SK-N-SH (cell line): ENCODE measurements at regions not wholly inside any gene's neighbourhood (a gene's known extent, or its start where the extent isn't known, plus 50 kb on each side); places are given as distances from the start of the nearest gene placed in this dataset.

Experiments used
- CTCF ChIA-PET: fragments of 300-600, 350-600 bp; formaldehyde crosslinking; extraction: SDS; loops from one replicate; lab custom pipeline; 2021; lab: Yijun Ruan, JAX
- POLR2A ChIA-PET: fragments of 350-600 bp; sonication (Branson Sonifier 250); formaldehyde crosslinking; extraction: SDS; loops from one replicate; lab custom pipeline; 2020; ENCODE audit warnings: antibody characterized with exemption, inconsistent platforms; lab: Yijun Ruan, JAX
- DNase-seq: peaks from one replicate; pipeline ENCODE4 v3.0.0; 2012
- H2AFZ ChIP-seq: fragments of 200-600 bp; sonication (generic); 2 replicates; pipeline ENCODE4 v1.8.1; 2016; ENCODE audit warnings: antibody characterized with exemption, mild to moderate bottlenecking, low read depth
- H3F3A ChIP-seq: fragments of 200-600 bp; sonication (generic); replicated peaks from 2 replicates; pipeline ENCODE3; 2016; ENCODE audit warnings: antibody characterized with exemption, mild to moderate bottlenecking; ENCODE audit not compliant: insufficient read depth
- H3K27ac ChIP-seq, 2 experiments: fragments of 200-500 bp in 1 of 2; fragments of 200-600 bp in 1 of 2; sonication (Bioruptor generic) in 1 of 2; sonication (generic), shearing (Covaris generic) in 1 of 2; 2 replicates each; pipeline versions ENCODE4 v1.5.1 to v1.6.1; 2014 to 2016; ENCODE audit warnings: low read depth in 2 of 2, inconsistent platforms in 1 of 2, low read length in 1 of 2, mild to moderate bottlenecking in 1 of 2, mixed read lengths in 1 of 2
- H3K27me3 ChIP-seq: fragments of 200-600 bp; sonication (generic), shearing (Covaris generic); 2 replicates; pipeline ENCODE4 v1.6.1; 2016; ENCODE audit warnings: mixed run types; ENCODE audit not compliant: insufficient read depth
- H3K36me3 ChIP-seq, 2 experiments: fragments of 200-500 bp in 1 of 2; fragments of 200-600 bp in 1 of 2; sonication (Bioruptor generic) in 1 of 2; sonication (generic) in 1 of 2; replicated peaks in 1 of 2; 2 replicates each; pipeline versions ENCODE3 to v1.5.1; 2014 to 2016; ENCODE audit warnings: low read length in 1 of 2, mild to moderate bottlenecking in 1 of 2; ENCODE audit not compliant: insufficient read depth in 2 of 2, control insufficient read depth in 1 of 2
- H3K4me1 ChIP-seq, 2 experiments: fragments of 200-500 bp in 1 of 2; fragments of 200-600 bp in 1 of 2; sonication (Bioruptor generic) in 1 of 2; sonication (generic), shearing (Covaris generic) in 1 of 2; 2 replicates each; pipeline versions ENCODE4 v1.5.1 to v1.6.1; 2014 to 2016; ENCODE audit warnings: low read depth in 1 of 2, low read length in 1 of 2, mixed run types in 1 of 2; ENCODE audit not compliant: insufficient read depth in 2 of 2, control insufficient read depth in 1 of 2
- H3K4me2 ChIP-seq: fragments of 200-600 bp; sonication (generic), shearing (Covaris generic); 2 replicates; pipeline ENCODE4 v1.6.1; 2017; ENCODE audit warnings: mixed run types
- H3K4me3 ChIP-seq, 2 experiments: fragments of 200-500 bp in 1 of 2; fragments of 200-600 bp in 1 of 2; sonication (Bioruptor generic) in 1 of 2; sonication (generic), shearing (Covaris generic) in 1 of 2; 2 replicates each; pipeline versions ENCODE4 v1.5.1 to v1.8.1; 2014 to 2016; ENCODE audit warnings: low read depth in 2 of 2, inconsistent platforms in 1 of 2, low read length in 1 of 2, mild to moderate bottlenecking in 1 of 2, mixed read lengths in 1 of 2, moderate library complexity in 1 of 2
- H3K79me2 ChIP-seq: fragments of 200-600 bp; sonication (generic); 2 replicates; pipeline ENCODE4 v1.8.1; 2017; ENCODE audit warnings: mild to moderate bottlenecking; ENCODE audit not compliant: insufficient read depth
- H3K9ac ChIP-seq: fragments of 200-600 bp; sonication (generic); 2 replicates; pipeline ENCODE4 v1.6.1; 2017; ENCODE audit warnings: mixed run types
- H3K9me2 ChIP-seq: fragments of 200-600 bp; sonication (generic); 2 replicates; pipeline ENCODE4 v1.6.1; 2017; ENCODE audit warnings: mixed run types
- H3K9me3 ChIP-seq: fragments of 200-600 bp; sonication (generic); 2 replicates; pipeline ENCODE4 v1.6.1; 2017; ENCODE audit warnings: mixed run types, mild to moderate bottlenecking, moderate library complexity
- H4K20me1 ChIP-seq: fragments of 200-600 bp; sonication (generic); 2 replicates; pipeline ENCODE4 v1.6.1; 2017; ENCODE audit warnings: mild to moderate bottlenecking, mixed run types; ENCODE audit not compliant: insufficient read depth
- CTCF ChIP-seq: fragments of 200-600 bp; sonication (generic); IDR thresholded peaks from 2 replicates; pipeline ENCODE4 v1.6.1; 2017; ENCODE audit warnings: antibody characterized with exemption, mild to moderate bottlenecking, moderate library complexity
- EP300 ChIP-seq, 2 experiments: IDR thresholded peaks; 2 replicates each; pipeline versions ENCODE4 v1.4.0 to v1.6.1; 2012; ENCODE audit warnings: borderline replicate concordance in 1 of 2, low read depth in 1 of 2, low read length in 1 of 2
- FOXJ3 ChIP-seq: sonication (generic); formaldehyde crosslinking; IDR thresholded peaks from 2 replicates; pipeline ENCODE4 v1.5.1; 2020; ENCODE audit warnings: mild to moderate bottlenecking, missing genetic modification reagents
- FOXM1 ChIP-seq: IDR thresholded peaks from 2 replicates; pipeline ENCODE4 v1.4.0; 2012; ENCODE audit warnings: low read depth, mild to moderate bottlenecking
- GABPA ChIP-seq: IDR thresholded peaks from 2 replicates; pipeline ENCODE4 v1.4.0; 2012; ENCODE audit warnings: low read depth, mild to moderate bottlenecking
- GATA2 ChIP-seq: sonication (generic); formaldehyde crosslinking; IDR thresholded peaks from 2 replicates; pipeline ENCODE4 v1.5.0; 2020; ENCODE audit warnings: mild to moderate bottlenecking, missing genetic modification reagents
- MXI1 ChIP-seq: IDR thresholded peaks from 2 replicates; pipeline ENCODE4 v1.6.1; 2012; ENCODE audit warnings: mild to moderate bottlenecking, low read depth, low read length, improper control_type of control experiment
- NFIC ChIP-seq: IDR thresholded peaks from 2 replicates; pipeline ENCODE4 v1.4.0; 2012; ENCODE audit warnings: borderline replicate concordance
- NRF1 ChIP-seq: IDR thresholded peaks from 2 replicates; pipeline ENCODE4 v1.6.1; 2012; ENCODE audit warnings: low read depth, mild to moderate bottlenecking, low read length
- PBX3 ChIP-seq: IDR thresholded peaks from 2 replicates; pipeline ENCODE4; 2012
- POLR2AphosphoS5 ChIP-seq: IDR thresholded peaks from 2 replicates; pipeline ENCODE4 v1.6.1; 2012; ENCODE audit warnings: low read depth, low read length
- RAD21 ChIP-seq: IDR thresholded peaks from 2 replicates; pipeline ENCODE4 v1.6.1; 2012; ENCODE audit warnings: mild to moderate bottlenecking, low read length
- RCOR1 ChIP-seq: fragments of 150-350 bp; IDR thresholded peaks from 2 replicates; pipeline ENCODE4 v1.6.1; 2017; ENCODE audit warnings: antibody characterized with exemption, low read length
- REST ChIP-seq: IDR thresholded peaks from 2 replicates; pipeline ENCODE4 v1.6.1; 2012; ENCODE audit warnings: mild to moderate bottlenecking, low read depth, low read length, moderate library complexity
- RFX5 ChIP-seq: IDR thresholded peaks from 2 replicates; pipeline ENCODE4 v1.6.1; 2012; ENCODE audit warnings: mild to moderate bottlenecking, improper control_type of control experiment, low read length
- RXRA ChIP-seq: IDR thresholded peaks from 2 replicates; pipeline ENCODE4 v1.4.0; 2012; ENCODE audit warnings: low read depth, mild to moderate bottlenecking, borderline replicate concordance
- USF1 ChIP-seq: IDR thresholded peaks from 2 replicates; pipeline ENCODE4 v1.4.0; 2012; ENCODE audit warnings: low read depth, borderline replicate concordance
- USF2 ChIP-seq: fragments of 150-350 bp; IDR thresholded peaks from 2 replicates; pipeline ENCODE4 v1.6.1; 2017; ENCODE audit warnings: antibody characterized with exemption, low read length, low read depth, borderline replicate concordance
- YY1 ChIP-seq: IDR thresholded peaks from 2 replicates; pipeline ENCODE4 v1.4.0; 2012; ENCODE audit warnings: low read depth, mild to moderate bottlenecking
- WGBS: methylation state at CpG from one replicate; pipeline ENCODE4 v1.1.6; 2017; ENCODE audit warnings: low lambda C conversion rate; 5-methylcytosine and 5-hydroxymethylcytosine counted together
- TF ChIP-seq, protein P1 (sequence below): IDR thresholded peaks from 2 replicates; pipeline ENCODE4 v1.4.0; 2012; ENCODE audit warnings: low read depth

DNA sequence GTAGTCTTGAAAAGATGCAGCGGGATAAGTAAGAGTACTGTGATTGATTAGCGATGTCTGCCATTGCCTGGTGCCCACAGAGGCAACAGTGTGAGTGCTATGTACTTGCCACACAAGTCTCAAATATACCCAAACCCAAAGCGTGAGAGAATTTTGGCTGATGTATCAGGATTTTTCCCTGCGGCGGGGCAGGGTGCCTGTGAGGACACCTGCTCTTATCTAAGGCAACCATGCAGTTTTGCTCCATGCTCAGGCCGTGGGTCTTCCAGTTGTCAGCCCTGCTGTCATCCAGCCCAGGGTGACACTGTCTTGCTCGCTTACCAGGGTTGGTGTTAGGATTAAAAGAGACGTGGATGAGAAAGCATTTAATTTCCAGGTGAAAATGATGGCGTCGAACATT, 202.7 kb downstream of the PTPRU start:
- H3K27me3 ChIP-seq = no peaks in the 10 kb centered on the region
- no peaks in the 10 kb centered on the region for H3K36me3 ChIP-seq
- no peak overlapping the region for H3K27ac ChIP-seq
- WGBS = 46% methylated on average over 8 of the region's 10 CpGs
- H3K4me2 ChIP-seq = no peak overlapping the region
- H3F3A ChIP-seq = no peaks in the 10 kb centered on the region
- no peak overlapping the region for H2AFZ ChIP-seq
- DNase-seq = no peak
- H3K9me3 ChIP-seq = no peaks in the 10 kb centered on the region
- no peak overlapping the region for H3K4me3 ChIP-seq
- no peaks in the 10 kb centered on the region for H3K9me2 ChIP-seq
- no peak overlapping the region for H3K9ac ChIP-seq
- H3K4me1 ChIP-seq = peaks cover 0 to 32% of the 10 kb centered on the region in 2 experiments; a peak in 2 of 4 replicates
- TF ChIP-seq MXI1 = no peak
- no peak for TF ChIP-seq RCOR1
- no peak for TF ChIP-seq GATA2 (CRISPR knock-in tag)
- no peak for TF ChIP-seq RFX5
- TF ChIP-seq RXRA = no peak
- TF ChIP-seq NRF1 = no peak
- no peak for TF ChIP-seq USF1
- TF ChIP-seq EP300 (IDR thresholded peaks at IDR 0.05; ENCODE audit: borderline replicate concordance in 1 of 2, low read depth in 1 of 2, low read length in 1 of 2) = no peak
- TF ChIP-seq, protein P1, sequence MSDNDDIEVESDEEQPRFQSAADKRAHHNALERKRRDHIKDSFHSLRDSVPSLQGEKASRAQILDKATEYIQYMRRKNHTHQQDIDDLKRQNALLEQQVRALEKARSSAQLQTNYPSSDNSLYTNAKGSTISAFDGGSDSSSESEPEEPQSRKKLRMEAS = no peak
- TF ChIP-seq POLR2AphosphoS5 = no peak
- TF ChIP-seq REST = no peak
- no peak for TF ChIP-seq FOXM1
- TF ChIP-seq YY1 = no peak
- TF ChIP-seq NFIC = no peak
- TF ChIP-seq GABPA = no peak
- ChIA-PET POLR2A (interaction anchor here (1.3 kb wide), 1 partner anchor 35 kb away, joined by 6 read pairs; no protein-coding TSS in a partner anchor), CTCF (interaction anchor here (0.9 kb wide), 1 partner anchor 190 kb away, joined by 3 read pairs; no protein-coding TSS in a partner anchor)
- H4K20me1 ChIP-seq = no peaks in the 10 kb centered on the region
- H3K79me2 ChIP-seq = no peaks in the 10 kb centered on the region

- no peaks in the 10 kb centered on the region for H4K20me1 ChIP-seq
- peaks cover 0 to 26% of the 10 kb centered on the region in 2 experiments; a peak in 2 of 4 replicates for H3K4me1 ChIP-seq
- no peaks in the 10 kb centered on the region for H3K79me2 ChIP-seq
- no peak overlapping the region for H3K9ac ChIP-seq
- no peak overlapping the region for H3K4me2 ChIP-seq
- no peaks in the 10 kb centered on the region for H3K27me3 ChIP-seq
- H3K9me3 ChIP-seq = no peaks in the 10 kb centered on the region
- H3K36me3 ChIP-seq = no peaks in the 10 kb centered on the region
- WGBS = 27% methylated on average over 4 of the region's 4 CpGs
- no peaks in the 10 kb centered on the region for H3F3A ChIP-seq
- no peak overlapping the region for H3K27ac ChIP-seq
- H2AFZ ChIP-seq = no peak overlapping the region
- ChIA-PET POLR2A (no interaction called here), CTCF (interaction anchor here (0.9 to 1.1 kb wide), 2 partner anchors 9 to 12 kb away, joined by 3 read pairs; no protein-coding TSS in a partner anchor)
- H3K9me2 ChIP-seq = no peaks in the 10 kb centered on the region
- no peak for DNase-seq
- H3K4me3 ChIP-seq = no peak overlapping the region
- TF ChIP-seq USF2 (no peak), RAD21 (no peak), CTCF (no peak), YY1 (no peak), PBX3 (no peak), FOXJ3 (CRISPR knock-in tag) (no peak), EP300 (IDR thresholded peaks at IDR 0.05; ENCODE audit: borderline replicate concordance in 1 of 2, low read depth in 1 of 2, low read length in 1 of 2) (no peak), RXRA (no peak)
Observed at GRCh38 chr1:29437946-29438345, 201.6 kb downstream of the PTPRU start.
